ENCODE measurements at regions not wholly inside any gene's neighbourhood (a gene's known extent, or its start where the extent isn't known, plus 50 kb on each side); places are given as distances from the start of the nearest gene placed in this dataset.

GRCh38 chr16:66231452-66232160, 134.9 kb upstream of the CDH5 start:
- POLR2A ChIA-PET (ENCODE audit: partially characterized antibody) = interaction anchor here (1.0 kb wide), 1 partner anchor 24 kb away, joined by 3 read pairs; no protein-coding TSS in a partner anchor
- Histone ChIP-seq H3K9me3 (ENCODE audit: insufficient read depth in 2 of 2, low read depth in 1 of 2, low read length in 1 of 2) (no peaks in the 10 kb centered on the region), H3K79me1 (ENCODE audit: low read depth, low read length) (no peaks in the 10 kb centered on the region), H2BK15ac (ENCODE audit: low read length) (no peak overlapping the region), H3K27me3 (replicated peaks in 1 of 4; ENCODE audit: control insufficient read depth in 3 of 4, extremely low read depth in 1 of 4, insufficient read depth in 3 of 4, low read length in 3 of 4) (no peaks in the 10 kb centered on the region; a peak in 1 of 7 replicates), H3K79me2 (ENCODE audit: control insufficient read depth in 1 of 2, insufficient read depth in 2 of 2, low read length in 2 of 2) (no peaks in the 10 kb centered on the region), H2BK5ac (ENCODE audit: low read depth, low read length) (no peak overlapping the region), H3K4ac (replicated peaks; ENCODE audit: insufficient read length, low read depth, low read length) (no peak overlapping the region), H2AK5ac (ENCODE audit: low read depth, low read length) (no peak overlapping the region), H2BK120ac (replicated peaks; ENCODE audit: low read depth, low read length) (no peak overlapping the region), H4K5ac (ENCODE audit: insufficient read length, low read depth, low read length) (no peak overlapping the region), H3K14ac (ENCODE audit: insufficient read length) (no peak overlapping the region), H4K91ac (replicated peaks; ENCODE audit: insufficient read length, low read length) (no peak overlapping the region), H2AFZ (ENCODE audit: low read length) (no peak overlapping the region), H4K8ac (ENCODE audit: extremely low read depth, insufficient read depth, low read length) (no peak overlapping the region), H3K23ac (ENCODE audit: insufficient read length) (no peak overlapping the region), H2BK20ac (ENCODE audit: low read length) (no peak overlapping the region), H3K4me2 (ENCODE audit: insufficient read depth in 1 of 2, low read depth in 2 of 2, low read length in 2 of 2) (no peak overlapping the region), H4K20me1 (replicated peaks in 1 of 2; ENCODE audit: control insufficient read depth in 1 of 2, insufficient read depth in 2 of 2, low read length in 2 of 2) (no peaks in the 10 kb centered on the region), H3K4me1 (replicated peaks in 1 of 4; ENCODE audit: control insufficient read depth in 3 of 4, insufficient read depth in 4 of 4, low read length in 3 of 4) (no peaks in the 10 kb centered on the region), H3K36me3 (ENCODE audit: control insufficient read depth in 2 of 4, insufficient read depth in 4 of 4, low read length in 3 of 4) (no peaks in the 10 kb centered on the region), H3K18ac (ENCODE audit: extremely low read depth, low read length) (no peak overlapping the region), H3K27ac (ENCODE audit: low read depth, low read length) (no peak overlapping the region), H3K56ac (replicated peaks; ENCODE audit: insufficient read length, low read depth, low read length) (no peak overlapping the region), H3K23me2 (ENCODE audit: low read depth, low read length) (peaks cover 2% of the 10 kb centered on the region; the same call in 1 of the 2 replicates), H2BK12ac (ENCODE audit: low read depth, low read length) (no peak overlapping the region), H3K9ac (replicated peaks in 1 of 4; ENCODE audit: extremely low read depth in 1 of 4, low read depth in 3 of 4, low read length in 3 of 4) (no peak overlapping the region), H3K4me3 (ENCODE audit: extremely low read depth in 1 of 4, insufficient read depth in 2 of 4, low read depth in 3 of 4, low read length in 4 of 4) (no peak overlapping the region)
- DNase-seq (ENCODE audit: low read depth in 1 of 2, low spot score in 2 of 2) = no peak
- no peak for FAIRE-seq
- CTCF ChIA-PET (ENCODE audit: partially characterized antibody) = interaction anchor here (0.8 to 0.9 kb wide), 2 partner anchors 13 to 203 kb away, joined by 3 read pairs; no protein-coding TSS in a partner anchor
- 86% methylated on average over 9 of the region's 9 CpGs; no CpG with 5 or more reads in 1 of the 2 experiments for WGBS, 2 experiments (ENCODE audit: extremely low coverage in 1 of 2, insufficient coverage in 1 of 2, insufficient read length in 1 of 2, insufficient replicate concordance in 2 of 2, low coverage in 1 of 2, low lambda C conversion rate in 2 of 2, missing lambda C conversion rate in 1 of 2)
- no peak for TF ChIP-seq CTBP2 (IDR thresholded peaks at IDR 0.05; ENCODE audit: borderline replicate concordance, insufficient read depth, insufficient read length, low read length)
- TF ChIP-seq NRF1 (IDR thresholded peaks at IDR 0.05; ENCODE audit: low read depth, low read length) = no peak
- TF ChIP-seq BRCA1 (IDR thresholded peaks at IDR 0.05; ENCODE audit: low read depth, low read length) = no peak
- no peak for TF ChIP-seq POLR2AphosphoS5 (IDR thresholded peaks at IDR 0.05; ENCODE audit: low read depth, low read length)
- TF ChIP-seq, protein P1, sequence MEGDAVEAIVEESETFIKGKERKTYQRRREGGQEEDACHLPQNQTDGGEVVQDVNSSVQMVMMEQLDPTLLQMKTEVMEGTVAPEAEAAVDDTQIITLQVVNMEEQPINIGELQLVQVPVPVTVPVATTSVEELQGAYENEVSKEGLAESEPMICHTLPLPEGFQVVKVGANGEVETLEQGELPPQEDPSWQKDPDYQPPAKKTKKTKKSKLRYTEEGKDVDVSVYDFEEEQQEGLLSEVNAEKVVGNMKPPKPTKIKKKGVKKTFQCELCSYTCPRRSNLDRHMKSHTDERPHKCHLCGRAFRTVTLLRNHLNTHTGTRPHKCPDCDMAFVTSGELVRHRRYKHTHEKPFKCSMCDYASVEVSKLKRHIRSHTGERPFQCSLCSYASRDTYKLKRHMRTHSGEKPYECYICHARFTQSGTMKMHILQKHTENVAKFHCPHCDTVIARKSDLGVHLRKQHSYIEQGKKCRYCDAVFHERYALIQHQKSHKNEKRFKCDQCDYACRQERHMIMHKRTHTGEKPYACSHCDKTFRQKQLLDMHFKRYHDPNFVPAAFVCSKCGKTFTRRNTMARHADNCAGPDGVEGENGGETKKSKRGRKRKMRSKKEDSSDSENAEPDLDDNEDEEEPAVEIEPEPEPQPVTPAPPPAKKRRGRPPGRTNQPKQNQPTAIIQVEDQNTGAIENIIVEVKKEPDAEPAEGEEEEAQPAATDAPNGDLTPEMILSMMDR (IDR thresholded peaks at IDR 0.05; ENCODE audit: control extremely low read depth in 1 of 3, insufficient read depth in 1 of 3, low read depth in 1 of 3, low read length in 3 of 3) = no peak
- TF ChIP-seq CBX5 (IDR thresholded peaks at IDR 0.05; ENCODE audit: low read depth, low read length) = no peak
- TF ChIP-seq GTF2F1 (IDR thresholded peaks at IDR 0.05; ENCODE audit: borderline replicate concordance, low read depth, low read length) = no peak
- TF ChIP-seq RBBP5 (IDR thresholded peaks at IDR 0.05; ENCODE audit: borderline replicate concordance, low read depth, low read length) = no peak
- TF ChIP-seq, protein P2, sequence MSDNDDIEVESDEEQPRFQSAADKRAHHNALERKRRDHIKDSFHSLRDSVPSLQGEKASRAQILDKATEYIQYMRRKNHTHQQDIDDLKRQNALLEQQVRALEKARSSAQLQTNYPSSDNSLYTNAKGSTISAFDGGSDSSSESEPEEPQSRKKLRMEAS (IDR thresholded peaks at IDR 0.05) = no peak

Measured in H1 (cell line).